ENCODE measurements at regions not wholly inside any gene's neighbourhood (a gene's known extent, or its start where the extent isn't known, plus 50 kb on each side); places are given as distances from the start of the nearest gene placed in this dataset.

DNA sequence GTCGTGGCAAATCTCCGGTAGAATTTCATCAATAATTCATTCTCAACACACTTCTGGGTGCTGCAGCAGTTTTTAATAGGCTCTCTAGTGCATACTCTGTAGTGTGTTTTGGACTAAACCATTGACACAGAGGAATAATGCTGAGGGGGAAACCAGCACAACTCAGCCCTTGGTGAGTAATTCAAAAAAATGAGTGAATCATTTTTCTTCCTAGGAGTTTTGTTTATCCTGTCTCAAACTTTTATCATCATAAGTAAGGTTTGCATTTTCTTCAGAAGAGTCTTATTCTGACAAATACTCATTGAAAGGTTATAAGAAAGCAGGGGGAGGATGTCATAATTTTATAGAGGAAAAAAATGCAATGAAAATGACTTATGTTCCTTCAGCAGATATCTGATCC lies 2542.7 kb downstream of the PCDH7 start:
- TF ChIP-seq, protein P1, sequence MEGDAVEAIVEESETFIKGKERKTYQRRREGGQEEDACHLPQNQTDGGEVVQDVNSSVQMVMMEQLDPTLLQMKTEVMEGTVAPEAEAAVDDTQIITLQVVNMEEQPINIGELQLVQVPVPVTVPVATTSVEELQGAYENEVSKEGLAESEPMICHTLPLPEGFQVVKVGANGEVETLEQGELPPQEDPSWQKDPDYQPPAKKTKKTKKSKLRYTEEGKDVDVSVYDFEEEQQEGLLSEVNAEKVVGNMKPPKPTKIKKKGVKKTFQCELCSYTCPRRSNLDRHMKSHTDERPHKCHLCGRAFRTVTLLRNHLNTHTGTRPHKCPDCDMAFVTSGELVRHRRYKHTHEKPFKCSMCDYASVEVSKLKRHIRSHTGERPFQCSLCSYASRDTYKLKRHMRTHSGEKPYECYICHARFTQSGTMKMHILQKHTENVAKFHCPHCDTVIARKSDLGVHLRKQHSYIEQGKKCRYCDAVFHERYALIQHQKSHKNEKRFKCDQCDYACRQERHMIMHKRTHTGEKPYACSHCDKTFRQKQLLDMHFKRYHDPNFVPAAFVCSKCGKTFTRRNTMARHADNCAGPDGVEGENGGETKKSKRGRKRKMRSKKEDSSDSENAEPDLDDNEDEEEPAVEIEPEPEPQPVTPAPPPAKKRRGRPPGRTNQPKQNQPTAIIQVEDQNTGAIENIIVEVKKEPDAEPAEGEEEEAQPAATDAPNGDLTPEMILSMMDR (conservative IDR thresholded peaks at IDR 0.05 in 1 of 2, IDR thresholded peaks at IDR 0.05 in 1 of 2; ENCODE audit: low read depth in 1 of 2, low read length in 2 of 2) = no peak
- TF ChIP-seq EZH2 (IDR thresholded peaks at IDR 0.05; ENCODE audit: low read length, missing control alignments) = no peak

Measured in fibroblast of lung (primary cell).